ENCODE measurements at regions not wholly inside any gene's neighbourhood (a gene's known extent, or its start where the extent isn't known, plus 50 kb on each side); places are given as distances from the start of the nearest gene placed in this dataset.

DNA sequence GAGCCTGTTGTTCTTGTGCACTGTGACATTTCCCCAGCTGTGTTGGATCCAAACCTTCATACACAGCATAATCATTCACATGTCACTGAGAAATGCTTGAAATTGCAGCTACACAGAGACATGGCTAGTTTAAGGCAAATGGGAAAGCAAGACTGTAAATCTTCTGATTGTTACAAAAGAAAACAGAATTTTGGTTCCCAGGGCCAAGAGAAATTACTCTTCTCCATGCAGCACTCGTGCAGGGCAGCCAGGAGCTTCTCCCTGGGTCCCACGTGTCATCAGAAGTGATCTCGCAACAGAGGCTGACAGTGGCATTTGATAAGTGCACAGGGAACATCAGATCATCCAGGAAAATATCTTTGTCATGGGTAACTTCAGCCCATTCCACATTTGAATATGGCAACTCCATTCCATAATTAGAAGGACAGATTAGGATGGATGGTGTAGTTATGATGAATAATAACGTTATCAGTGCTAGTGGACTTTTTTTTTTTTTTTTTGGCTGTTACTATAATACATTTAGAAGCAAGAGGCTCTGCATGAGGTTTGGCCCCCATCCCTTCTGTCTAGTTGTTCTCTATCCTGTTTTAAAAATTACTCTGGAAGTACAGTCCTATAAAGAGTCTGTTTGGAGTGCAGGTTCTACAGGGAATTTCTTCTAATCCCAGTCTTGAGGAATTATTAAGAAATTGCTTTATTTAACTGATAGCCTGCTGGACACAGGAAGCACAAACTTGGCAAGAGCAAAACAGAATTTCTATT lies 571.0 kb upstream of the NOX3 start:
- Histone ChIP-seq H3K27ac (ENCODE audit: low read length) (no peak overlapping the region), H3K9me3 (ENCODE audit: control insufficient read depth, low read length) (no peaks in the 10 kb centered on the region), H3K4me1 (ENCODE audit: control insufficient read depth, insufficient read depth, low read length) (peaks cover 2% of the 10 kb centered on the region), H3K27me3 (ENCODE audit: control insufficient read depth, insufficient read depth) (no peaks in the 10 kb centered on the region), H3K4me3 (ENCODE audit: low read length) (no peak overlapping the region)
- DNase-seq (no peak), ATAC-seq (peak in 1 of 2 donors; percentile 24)
- 41% methylated on average over 4 of the region's 4 CpGs for WGBS
- intact Hi-C loops (cut with DNase I) = no loop called here

DNA sequence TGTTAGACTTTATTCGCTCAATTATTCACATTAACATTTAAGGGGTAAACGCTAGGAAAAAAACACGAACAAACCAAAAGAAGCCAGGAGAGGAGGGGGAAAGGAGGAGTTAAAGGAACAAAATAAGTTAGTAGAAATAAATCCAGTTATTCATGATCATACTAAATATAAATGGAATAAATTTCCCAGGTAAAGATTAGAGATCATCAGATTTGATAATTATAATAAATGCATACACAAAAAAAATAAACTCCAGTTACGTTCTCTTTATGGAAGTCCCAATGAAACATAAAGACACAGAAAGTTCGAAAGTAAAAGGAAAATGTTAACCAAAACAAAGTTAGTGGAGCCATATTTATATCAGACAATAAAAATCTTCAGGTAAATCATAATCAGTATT lies 568.7 kb upstream of the NOX3 start:
- peaks cover 4% of the 10 kb centered on the region for H3K4me1 ChIP-seq (ENCODE audit: control insufficient read depth, insufficient read depth, low read length)
- DNase-seq (no peak), ATAC-seq (no peak)
- H3K27ac ChIP-seq (ENCODE audit: low read length) = no peak overlapping the region
- no peaks in the 10 kb centered on the region for H3K27me3 ChIP-seq (ENCODE audit: control insufficient read depth, insufficient read depth)
- intact Hi-C loops (cut with DNase I) = no loop called here
- WGBS = 94% methylated on average over 5 of the region's 5 CpGs
- no peaks in the 10 kb centered on the region for H3K9me3 ChIP-seq (ENCODE audit: control insufficient read depth, low read length)
- H3K4me3 ChIP-seq (ENCODE audit: low read length) = no peak overlapping the region

DNA sequence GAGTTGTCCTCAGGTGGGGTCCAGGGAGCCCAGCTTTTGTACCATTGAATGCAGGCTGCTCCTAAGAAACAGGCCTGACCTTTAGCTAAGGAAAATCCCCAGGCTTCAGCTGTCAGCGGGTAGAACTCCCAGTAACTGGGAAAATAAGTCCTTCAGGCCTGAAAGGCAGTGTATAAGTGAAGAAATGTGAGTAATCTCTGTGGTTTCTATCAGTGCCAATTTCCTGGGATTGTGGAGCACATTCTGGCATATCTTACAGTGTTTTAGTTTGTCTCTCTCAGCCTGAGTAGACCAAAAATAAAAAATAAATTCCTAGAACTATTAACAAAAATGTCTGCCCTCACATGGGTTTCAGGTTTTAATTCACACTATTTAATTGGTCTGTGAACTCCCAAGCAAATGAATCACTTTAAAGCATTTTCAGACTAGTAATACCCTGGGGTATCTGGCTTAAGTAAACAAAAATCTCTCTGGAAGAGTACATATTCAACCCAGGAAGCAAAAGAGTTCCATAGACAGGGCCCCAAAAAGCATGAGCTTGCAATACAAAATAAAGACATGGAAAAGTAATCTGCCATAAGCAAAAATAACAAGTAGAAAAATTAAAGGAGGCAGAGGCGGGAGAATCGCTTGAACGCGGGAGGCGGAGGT lies 566.2 kb upstream of the NOX3 start:
- DNase-seq = peak in 1 of 3 donors; percentile 31
- intact Hi-C loops (cut with DNase I) = no loop called here
- Histone ChIP-seq H3K4me3 (ENCODE audit: low read length) (no peak overlapping the region), H3K27ac (ENCODE audit: low read length) (no peak overlapping the region), H3K9me3 (ENCODE audit: control insufficient read depth, low read length) (no peaks in the 10 kb centered on the region), H3K27me3 (ENCODE audit: control insufficient read depth, insufficient read depth) (no peaks in the 10 kb centered on the region), H3K4me1 (ENCODE audit: control insufficient read depth, insufficient read depth, low read length) (peaks cover 3% of the 10 kb centered on the region)
- ATAC-seq = peak; percentile 52 to 75
- 80% methylated on average over 6 of the region's 6 CpGs for WGBS

DNA sequence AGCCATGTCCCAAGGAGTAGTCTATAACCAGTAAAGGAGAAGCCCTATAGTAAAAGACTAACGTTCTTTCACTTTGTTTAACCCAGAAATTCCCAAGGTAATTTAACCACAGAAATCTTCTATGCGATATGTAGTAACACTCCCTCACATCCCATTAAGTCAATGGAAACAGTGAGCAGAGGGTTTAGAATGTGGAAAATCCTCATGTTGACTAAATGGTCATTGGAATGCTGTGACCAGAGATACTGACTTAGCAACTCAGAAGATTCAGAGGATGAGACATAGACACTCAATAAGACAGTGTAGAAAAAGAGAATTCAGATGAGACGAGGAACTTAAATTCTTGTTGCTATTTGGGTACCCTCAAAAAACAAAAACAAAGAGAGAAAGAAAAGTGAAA lies 562.2 kb upstream of the NOX3 start:
- intact Hi-C loops (cut with DNase I) = no loop called here
- no peak overlapping the region for H3K4me3 ChIP-seq (ENCODE audit: low read length)
- WGBS = 81% methylated on average over 3 of the region's 3 CpGs
- H3K27ac ChIP-seq (ENCODE audit: low read length) = no peak overlapping the region
- ATAC-seq (no peak), DNase-seq (no peak)
- no peaks in the 10 kb centered on the region for H3K27me3 ChIP-seq (ENCODE audit: control insufficient read depth, insufficient read depth)
- H3K4me1 ChIP-seq (ENCODE audit: control insufficient read depth, insufficient read depth, low read length) = peaks cover 3% of the 10 kb centered on the region
- H3K9me3 ChIP-seq (ENCODE audit: control insufficient read depth, low read length) = no peaks in the 10 kb centered on the region

DNA sequence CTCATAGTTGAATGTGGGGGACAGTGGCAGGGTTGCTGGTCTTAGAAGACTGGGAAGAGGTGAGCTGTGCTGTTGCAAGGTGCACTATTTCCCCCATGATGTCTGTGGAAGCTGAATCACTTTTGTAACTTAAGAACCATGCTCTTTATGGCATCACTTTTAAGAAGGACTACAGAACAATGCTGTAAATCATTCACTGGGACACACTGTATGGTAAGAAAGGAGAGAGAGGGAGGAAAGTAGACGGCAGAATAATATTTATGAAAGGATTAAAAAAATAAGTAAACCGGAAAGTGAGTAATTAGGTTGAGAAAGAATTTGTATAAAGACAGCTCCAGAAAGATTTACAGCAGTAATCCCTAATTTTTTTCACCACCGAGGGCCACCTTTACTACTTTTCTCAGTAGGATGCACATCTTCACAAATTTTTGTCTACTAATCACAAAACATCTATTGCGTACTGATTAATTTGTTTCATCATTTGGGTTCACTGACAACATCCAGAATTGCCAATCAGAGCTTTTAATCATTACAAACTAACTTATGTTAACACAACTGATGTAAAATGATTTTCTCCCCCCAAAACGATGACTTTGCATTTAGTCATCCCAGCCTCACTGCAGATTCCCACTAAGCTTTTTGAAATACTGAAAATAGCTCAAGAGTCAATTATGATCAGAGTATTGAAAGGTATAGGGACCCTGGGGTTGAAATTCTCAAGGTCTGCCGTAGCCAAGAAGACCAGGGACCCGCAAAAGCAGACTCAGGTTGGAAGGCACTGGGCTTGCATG lies 560.7 kb upstream of the NOX3 start:
- Histone ChIP-seq H3K9me3 (ENCODE audit: control insufficient read depth, low read length) (no peaks in the 10 kb centered on the region), H3K4me1 (ENCODE audit: control insufficient read depth, insufficient read depth, low read length) (no peaks in the 10 kb centered on the region), H3K27me3 (ENCODE audit: control insufficient read depth, insufficient read depth) (no peaks in the 10 kb centered on the region), H3K4me3 (ENCODE audit: low read length) (no peak overlapping the region), H3K27ac (ENCODE audit: low read length) (no peak overlapping the region)
- DNase-seq (no peak), ATAC-seq (no peak)
- intact Hi-C loops (cut with DNase I) = no loop called here
- WGBS = 93% methylated on average over 7 of the region's 7 CpGs

DNA sequence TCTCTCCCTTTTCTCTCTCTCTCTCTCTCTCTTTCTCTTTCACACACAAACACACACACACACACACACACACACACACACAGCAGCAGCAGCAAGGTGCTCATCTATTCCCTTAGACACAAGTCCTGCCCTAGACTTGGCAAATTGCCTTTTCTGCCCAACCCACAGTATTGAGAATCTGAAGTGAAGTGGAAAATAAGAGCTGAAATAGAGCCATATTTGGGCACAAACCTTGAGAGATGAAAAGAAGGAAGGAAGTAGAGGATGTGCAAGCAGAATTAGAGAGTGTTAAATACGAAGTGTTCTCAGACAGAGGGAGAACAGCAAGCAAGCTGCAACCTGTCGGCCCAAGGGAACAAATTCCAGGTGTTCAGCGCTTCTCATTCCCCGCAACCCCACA lies 557.5 kb upstream of the NOX3 start:
- no peak overlapping the region for H3K4me3 ChIP-seq (ENCODE audit: low read length)
- no peak for DNase-seq
- no peak overlapping the region for H3K27ac ChIP-seq (ENCODE audit: low read length)
- intact Hi-C loops (cut with DNase I) = no loop called here
- ATAC-seq = no peak
- H3K9me3 ChIP-seq (ENCODE audit: control insufficient read depth, low read length) = no peaks in the 10 kb centered on the region
- 64% methylated on average over 4 of the region's 4 CpGs for WGBS
- no peaks in the 10 kb centered on the region for H3K4me1 ChIP-seq (ENCODE audit: control insufficient read depth, insufficient read depth, low read length)
- no peaks in the 10 kb centered on the region for H3K27me3 ChIP-seq (ENCODE audit: control insufficient read depth, insufficient read depth)

DNA sequence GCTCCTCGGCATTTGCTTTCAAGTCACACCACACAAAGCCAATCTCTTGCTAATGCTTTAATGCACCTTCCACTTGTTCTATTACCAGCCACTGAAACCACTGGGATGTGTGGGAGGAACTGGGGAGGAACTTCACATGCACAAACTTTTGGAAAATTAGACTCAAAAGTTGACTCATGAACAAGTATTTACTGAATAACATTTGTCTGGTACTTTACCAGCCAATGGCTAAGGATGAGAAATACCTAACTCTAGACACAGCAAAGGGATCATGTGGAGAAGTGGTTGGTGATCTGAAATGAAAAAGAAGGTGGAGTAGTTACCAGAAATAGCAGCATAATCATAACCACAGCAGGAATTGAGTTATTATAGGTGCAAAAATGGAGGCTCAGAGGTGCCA lies 554.0 kb upstream of the NOX3 start:
- H3K27ac ChIP-seq (ENCODE audit: low read length) = no peak overlapping the region
- H3K27me3 ChIP-seq (ENCODE audit: control insufficient read depth, insufficient read depth) = no peaks in the 10 kb centered on the region
- no peaks in the 10 kb centered on the region for H3K9me3 ChIP-seq (ENCODE audit: control insufficient read depth, low read length)
- no peak for DNase-seq
- no peak overlapping the region for H3K4me3 ChIP-seq (ENCODE audit: low read length)
- no peaks in the 10 kb centered on the region for H3K4me1 ChIP-seq (ENCODE audit: control insufficient read depth, insufficient read depth, low read length)
- intact Hi-C loops (cut with DNase I) = no loop called here
- 96% methylated on average over 1 of the region's 1 CpG for WGBS
- no peak for ATAC-seq

DNA sequence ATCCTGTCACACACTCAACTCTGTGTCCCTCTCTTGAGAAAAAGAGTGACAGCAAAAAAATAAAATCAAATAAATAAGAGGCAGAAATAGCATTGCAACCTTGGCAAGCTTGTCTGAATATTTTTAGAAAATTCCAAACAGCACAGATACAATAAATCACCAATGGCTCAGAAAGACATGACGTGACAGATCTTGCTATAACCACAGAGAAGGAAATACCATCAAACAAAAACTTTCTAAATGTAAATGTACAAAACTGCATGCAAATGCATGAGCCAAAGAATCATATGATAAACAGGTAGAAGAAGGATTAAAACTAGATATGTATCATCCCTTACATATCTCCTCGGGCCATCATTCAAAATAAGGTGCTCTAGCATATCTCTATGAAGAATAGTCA lies 549.2 kb upstream of the NOX3 start:
- H3K4me1 ChIP-seq (ENCODE audit: control insufficient read depth, insufficient read depth, low read length) = no peaks in the 10 kb centered on the region
- H3K27ac ChIP-seq (ENCODE audit: low read length) = no peak overlapping the region
- 72% methylated on average over 2 of the region's 2 CpGs for WGBS
- no peak for DNase-seq
- ATAC-seq = no peak
- no peaks in the 10 kb centered on the region for H3K9me3 ChIP-seq (ENCODE audit: control insufficient read depth, low read length)
- H3K4me3 ChIP-seq (ENCODE audit: low read length) = no peak overlapping the region
- intact Hi-C loops (cut with DNase I) = no loop called here
- H3K27me3 ChIP-seq (ENCODE audit: control insufficient read depth, insufficient read depth) = no peaks in the 10 kb centered on the region

DNA sequence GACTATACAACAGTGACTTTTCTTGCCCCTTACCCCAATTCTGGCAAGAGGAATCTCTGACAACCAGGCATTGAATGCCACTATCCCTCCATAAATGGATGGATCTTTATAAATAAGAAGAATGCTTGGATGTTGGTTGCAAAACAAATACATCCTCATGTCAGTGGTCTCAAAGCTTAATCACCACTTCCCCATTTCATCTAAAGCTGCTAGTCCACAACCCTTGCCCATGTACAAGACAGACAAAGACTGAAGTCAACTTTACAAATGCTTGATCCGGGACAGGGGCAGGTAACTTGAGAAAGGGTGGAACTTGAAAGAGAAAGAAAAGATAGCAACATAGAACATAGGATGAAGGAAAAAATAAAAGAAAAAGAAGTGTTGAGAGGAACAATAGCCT lies 540.5 kb upstream of the NOX3 start:
- DNase-seq = no peak
- intact Hi-C loops (cut with DNase I) = no loop called here
- Histone ChIP-seq H3K27me3 (ENCODE audit: control insufficient read depth, insufficient read depth) (no peaks in the 10 kb centered on the region), H3K4me1 (ENCODE audit: control insufficient read depth, insufficient read depth, low read length) (no peaks in the 10 kb centered on the region), H3K4me3 (ENCODE audit: low read length) (no peak overlapping the region), H3K9me3 (ENCODE audit: control insufficient read depth, low read length) (no peaks in the 10 kb centered on the region), H3K27ac (ENCODE audit: low read length) (no peak overlapping the region)
- no peak for ATAC-seq
- 86% methylated on average over 1 of the region's 1 CpG for WGBS

DNA sequence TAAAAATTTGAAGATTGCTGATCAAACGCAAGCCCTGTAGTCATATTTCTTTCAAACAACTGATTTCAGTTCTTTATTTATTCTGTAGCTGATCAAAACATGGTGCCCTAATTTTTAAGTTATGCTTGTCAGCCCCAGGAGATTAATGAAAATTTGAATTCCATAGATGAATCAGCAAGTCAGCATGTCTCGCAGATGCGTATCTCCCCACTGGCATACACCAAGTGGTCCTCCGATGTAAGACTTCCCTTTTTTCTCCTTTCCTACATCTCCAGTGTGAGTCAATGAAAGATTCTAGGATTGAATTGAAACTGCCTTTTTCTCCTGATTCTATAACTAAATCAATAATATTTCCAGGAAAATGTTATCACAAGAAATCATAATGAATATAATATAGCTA lies 539.6 kb upstream of the NOX3 start:
- Histone ChIP-seq H3K27me3 (ENCODE audit: control insufficient read depth, insufficient read depth) (no peaks in the 10 kb centered on the region), H3K9me3 (ENCODE audit: control insufficient read depth, low read length) (no peaks in the 10 kb centered on the region), H3K4me3 (ENCODE audit: low read length) (no peak overlapping the region), H3K27ac (ENCODE audit: low read length) (no peak overlapping the region), H3K4me1 (ENCODE audit: control insufficient read depth, insufficient read depth, low read length) (no peaks in the 10 kb centered on the region)
- 90% methylated on average over 4 of the region's 4 CpGs for WGBS
- no peak for ATAC-seq
- intact Hi-C loops (cut with DNase I) = no loop called here
- DNase-seq = no peak

DNA sequence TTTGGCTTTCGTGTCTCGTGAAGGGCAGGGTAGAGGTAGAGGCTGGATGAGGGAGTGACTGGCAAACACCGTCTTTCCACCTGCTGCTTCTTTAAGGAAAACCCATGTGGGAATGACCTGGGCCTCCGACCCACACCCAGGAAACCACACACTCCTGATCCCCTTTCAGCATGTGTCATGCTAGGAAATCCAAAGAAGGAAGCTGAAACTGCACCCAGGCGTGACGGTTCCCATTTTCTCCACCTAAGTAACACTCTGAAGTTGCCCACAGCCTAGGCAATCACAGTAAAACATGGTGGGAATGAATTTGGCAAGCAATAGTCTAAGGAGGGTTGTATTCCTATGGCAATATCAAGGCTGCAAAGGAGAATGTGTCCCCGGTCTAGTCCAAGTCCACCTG lies 538.4 kb upstream of the NOX3 start:
- DNase-seq (no peak), ATAC-seq (no peak)
- intact Hi-C loops (cut with DNase I) = no loop called here
- no peak overlapping the region for H3K27ac ChIP-seq (ENCODE audit: low read length)
- no peaks in the 10 kb centered on the region for H3K4me1 ChIP-seq (ENCODE audit: control insufficient read depth, insufficient read depth, low read length)
- H3K9me3 ChIP-seq (ENCODE audit: control insufficient read depth, low read length) = no peaks in the 10 kb centered on the region
- H3K27me3 ChIP-seq (ENCODE audit: control insufficient read depth, insufficient read depth) = no peaks in the 10 kb centered on the region
- H3K4me3 ChIP-seq (ENCODE audit: low read length) = no peak overlapping the region
- 88% methylated on average over 7 of the region's 7 CpGs for WGBS
